HUES6 (cell line): ENCODE measurements at regions not wholly inside any gene's neighbourhood (a gene's known extent, or its start where the extent isn't known, plus 50 kb on each side); places are given as distances from the start of the nearest gene placed in this dataset.

Experiments
- H3K27ac ChIP-seq: 2 replicates; pipeline ENCODE4 v1.7.0; 2013; ENCODE audit warnings: low read depth, mild to moderate bottlenecking, low read length, inconsistent platforms
- H3K27me3 ChIP-seq: 2 replicates; pipeline ENCODE4 v1.6.1; 2013; ENCODE audit warnings: low read length; ENCODE audit not compliant: control insufficient read depth, insufficient read depth
- H3K36me3 ChIP-seq: 2 replicates; pipeline ENCODE4 v1.6.1; 2013; ENCODE audit warnings: low read length; ENCODE audit not compliant: control insufficient read depth, insufficient read depth
- H3K4me1 ChIP-seq: 2 replicates; pipeline ENCODE4 v1.6.1; 2013; ENCODE audit warnings: low read length; ENCODE audit not compliant: control insufficient read depth, insufficient read depth
- H3K4me3 ChIP-seq: 2 replicates; pipeline ENCODE4 v1.5.1; 2013; ENCODE audit warnings: low read depth, low read length
- H3K9ac ChIP-seq: one replicate; pipeline ENCODE4 v1.6.1; 2013; ENCODE audit warnings: mild to moderate bottlenecking, low read length
- H3K9me3 ChIP-seq: 2 replicates; pipeline ENCODE4 v1.6.1; 2013; ENCODE audit warnings: low read depth, low read length; ENCODE audit not compliant: control insufficient read depth, insufficient read depth

DNA sequence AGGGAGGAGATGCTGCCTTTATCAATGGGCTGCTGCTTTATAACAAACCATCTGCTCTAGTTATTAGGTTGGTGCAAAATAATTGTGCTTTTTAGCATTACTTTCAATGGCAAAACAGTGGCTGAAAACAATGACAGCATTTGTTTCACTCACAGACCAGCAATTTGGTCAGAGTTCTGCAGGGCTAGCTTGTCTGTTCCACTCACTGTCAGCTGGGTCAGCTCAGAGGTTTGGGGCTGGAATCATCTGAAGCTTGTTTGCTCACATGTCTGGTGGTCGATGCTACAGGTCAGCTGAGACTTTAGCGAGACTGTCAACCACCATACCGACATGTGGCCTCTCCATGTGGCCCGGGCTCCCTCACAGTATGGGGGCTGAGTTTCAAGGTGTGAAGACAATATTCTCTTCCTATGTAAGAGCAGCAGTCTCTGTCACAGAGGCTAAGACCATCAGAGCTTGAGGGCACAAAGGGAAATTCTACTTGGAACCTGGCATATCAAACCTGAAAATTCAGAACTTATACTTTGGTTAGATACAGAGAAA lies 81.3 kb upstream of the LIMCH1 start:
- H3K4me3 ChIP-seq: no peak overlapping the region
- H3K4me1 ChIP-seq: peaks cover 34% of the 10 kb centered on the region
- no peak overlapping the region for H3K27ac ChIP-seq
- H3K27me3 ChIP-seq: no peaks in the 10 kb centered on the region
- H3K9me3 ChIP-seq: no peaks in the 10 kb centered on the region
- no peaks in the 10 kb centered on the region for H3K36me3 ChIP-seq
- H3K9ac ChIP-seq: no peak overlapping the region

DNA sequence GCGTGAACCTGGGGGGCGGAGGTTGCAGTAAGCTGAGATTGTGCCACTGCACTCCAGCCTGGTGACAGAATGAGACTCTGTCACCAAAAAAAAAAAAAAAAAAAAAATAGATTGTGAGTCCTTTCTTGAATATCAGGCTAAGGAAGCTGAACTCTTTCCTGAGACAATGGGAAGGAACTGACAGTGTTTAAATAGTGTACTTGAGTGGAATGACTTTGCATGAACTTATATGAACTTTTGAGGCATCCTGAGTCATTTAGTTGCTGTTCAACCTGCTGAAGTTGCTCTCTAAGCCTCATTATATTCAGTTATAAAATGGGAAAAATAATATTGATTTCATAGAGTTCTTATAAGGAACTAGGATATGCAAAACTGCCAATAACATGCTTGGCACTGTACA lies 79.3 kb upstream of the LIMCH1 start:
- Histone ChIP-seq H3K27me3 (no peaks in the 10 kb centered on the region), H3K9ac (no peak overlapping the region), H3K4me1 (peaks cover 31% of the 10 kb centered on the region), H3K36me3 (no peaks in the 10 kb centered on the region), H3K9me3 (no peaks in the 10 kb centered on the region), H3K4me3 (no peak overlapping the region), H3K27ac (no peak overlapping the region)

DNA sequence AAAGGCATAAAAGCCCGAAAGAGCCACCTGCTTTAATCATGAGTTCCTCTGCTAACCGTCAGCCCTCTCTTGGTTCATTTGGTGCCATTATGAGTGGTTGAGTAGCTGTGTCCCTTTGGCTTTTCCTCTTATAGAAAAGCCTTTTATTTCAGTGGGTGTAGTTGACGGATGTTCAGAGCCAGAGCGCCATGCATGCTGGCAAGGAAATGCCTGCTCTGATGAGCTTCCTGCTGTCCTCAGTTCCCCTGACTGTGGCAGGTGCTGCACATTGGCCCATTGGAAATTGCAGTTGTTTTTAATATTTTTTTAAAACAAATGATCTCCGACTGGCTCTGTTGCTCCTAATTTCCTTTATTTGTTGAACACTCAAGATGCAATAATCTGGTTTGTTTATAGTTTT lies 77.3 kb upstream of the LIMCH1 start:
- Histone ChIP-seq H3K27me3 (no peaks in the 10 kb centered on the region), H3K4me1 (peaks cover 11% of the 10 kb centered on the region), H3K27ac (no peak overlapping the region), H3K9me3 (no peaks in the 10 kb centered on the region), H3K9ac (no peak overlapping the region), H3K4me3 (no peak overlapping the region), H3K36me3 (no peaks in the 10 kb centered on the region)

DNA sequence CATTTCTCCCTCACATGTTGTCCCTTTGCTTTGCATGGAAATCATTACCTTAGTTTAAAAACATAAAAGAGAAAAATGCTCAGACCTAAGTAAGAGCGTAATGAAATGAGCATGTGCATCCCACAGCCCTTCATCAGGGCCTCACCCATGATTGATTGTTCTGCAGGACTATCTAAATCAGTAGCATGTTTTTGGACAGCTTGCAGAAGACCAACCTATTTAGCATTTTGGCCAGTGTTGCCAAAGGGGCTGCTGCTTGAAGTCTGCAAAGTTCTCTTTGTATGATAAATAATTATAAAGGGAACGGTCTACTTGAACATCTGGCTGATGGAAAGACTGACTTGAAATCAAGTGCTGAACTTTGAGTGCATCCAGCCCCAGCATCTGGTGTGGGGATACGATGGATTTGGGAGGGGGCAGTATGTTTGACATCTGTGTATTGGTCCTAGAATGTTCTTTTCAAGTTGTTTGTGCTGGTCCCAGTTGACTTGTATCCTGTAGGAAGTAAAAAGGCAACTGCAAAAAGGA lies 76.1 kb upstream of the LIMCH1 start:
- no peaks in the 10 kb centered on the region for H3K4me1 ChIP-seq
- no peak overlapping the region for H3K9ac ChIP-seq
- H3K4me3 ChIP-seq: no peak overlapping the region
- H3K27ac ChIP-seq: no peak overlapping the region
- H3K9me3 ChIP-seq: no peaks in the 10 kb centered on the region
- H3K27me3 ChIP-seq: no peaks in the 10 kb centered on the region
- H3K36me3 ChIP-seq: no peaks in the 10 kb centered on the region

DNA sequence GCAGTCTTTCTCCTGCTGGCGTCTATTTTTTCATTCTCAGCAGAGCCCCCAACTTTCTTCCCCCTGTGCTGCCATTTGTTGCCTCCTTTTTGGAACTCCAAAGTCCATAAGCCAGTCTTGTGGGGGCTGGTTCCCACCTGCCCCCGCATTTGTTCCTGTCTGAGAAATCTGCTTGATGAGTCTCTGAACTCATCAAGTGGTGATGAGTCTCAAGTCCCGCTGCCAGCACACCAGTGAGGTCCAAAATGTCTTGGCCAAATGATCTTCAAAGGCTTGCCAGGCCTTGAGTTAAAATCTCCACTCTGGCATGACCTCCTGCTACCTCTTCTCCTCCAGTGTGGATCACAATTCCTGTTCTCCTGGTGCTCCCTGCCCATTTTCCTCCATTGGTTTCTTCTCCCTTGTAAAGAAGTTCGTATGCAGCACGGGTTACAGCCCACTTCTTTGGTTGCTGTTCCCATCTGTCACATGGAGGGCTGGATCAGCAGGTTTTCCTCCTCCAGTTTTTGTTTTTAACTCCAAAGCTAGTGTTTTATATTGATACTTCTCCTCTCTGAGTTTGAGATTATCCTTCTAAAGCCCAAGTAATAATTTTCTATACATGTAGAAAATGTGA lies 72.7 kb upstream of the LIMCH1 start:
- Histone ChIP-seq H3K9ac (no peak overlapping the region), H3K4me3 (no peak overlapping the region), H3K27ac (no peak overlapping the region), H3K9me3 (no peaks in the 10 kb centered on the region), H3K4me1 (0 out of 2 replicates have a peak, but pooled peaks cover 4% of the 10 kb centered on the region), H3K27me3 (no peaks in the 10 kb centered on the region), H3K36me3 (no peaks in the 10 kb centered on the region)

DNA sequence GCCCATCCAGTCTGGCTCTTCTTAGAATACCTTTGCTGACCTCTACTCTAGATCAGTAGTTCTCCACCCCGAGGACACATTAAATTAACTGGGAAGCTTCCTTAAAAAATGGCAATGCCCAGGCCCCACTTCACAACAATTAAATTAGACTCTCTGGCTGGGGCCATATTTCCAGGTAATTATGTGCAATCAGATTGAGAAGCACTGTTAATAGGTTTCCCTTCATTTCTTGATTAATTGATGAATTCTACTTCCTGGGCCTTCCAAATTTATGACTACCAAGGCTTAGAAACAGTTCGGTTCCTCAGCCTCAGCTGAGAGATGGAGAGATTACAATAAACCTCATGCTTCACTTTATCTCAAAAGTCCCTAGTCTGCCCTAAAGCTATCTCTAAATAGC lies 71.7 kb upstream of the LIMCH1 start:
- no peak overlapping the region for H3K4me3 ChIP-seq
- no peak overlapping the region for H3K27ac ChIP-seq
- no peaks in the 10 kb centered on the region for H3K27me3 ChIP-seq
- H3K36me3 ChIP-seq: no peaks in the 10 kb centered on the region
- 0 out of 2 replicates have a peak, but pooled peaks cover 4% of the 10 kb centered on the region for H3K4me1 ChIP-seq
- no peak overlapping the region for H3K9ac ChIP-seq
- no peaks in the 10 kb centered on the region for H3K9me3 ChIP-seq

DNA sequence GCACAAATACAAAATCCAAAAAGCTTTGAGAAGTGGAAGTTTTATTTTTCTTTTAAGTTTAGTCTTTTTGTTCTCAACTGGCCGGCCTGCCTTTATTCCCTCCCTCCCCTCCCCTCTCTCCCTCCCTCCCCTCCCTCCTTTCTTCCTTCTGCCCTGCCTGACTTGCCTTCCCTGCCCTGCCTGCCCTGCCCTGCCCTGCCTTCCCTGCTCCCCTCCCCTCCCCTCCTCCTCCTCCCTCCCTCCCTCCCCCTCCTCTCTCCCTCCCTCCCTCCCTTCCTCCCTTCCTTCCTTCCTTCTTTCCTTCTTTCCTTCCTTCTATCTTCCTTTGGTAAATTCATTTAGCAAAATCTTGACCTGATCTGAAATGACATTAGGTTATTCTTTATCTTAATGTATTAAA lies 69.8 kb upstream of the LIMCH1 start:
- Histone ChIP-seq H3K4me1 (peaks cover 12% of the 10 kb centered on the region), H3K9me3 (no peaks in the 10 kb centered on the region), H3K27ac (no peak overlapping the region), H3K27me3 (no peaks in the 10 kb centered on the region), H3K36me3 (no peaks in the 10 kb centered on the region), H3K4me3 (no peak overlapping the region), H3K9ac (no peak overlapping the region)

DNA sequence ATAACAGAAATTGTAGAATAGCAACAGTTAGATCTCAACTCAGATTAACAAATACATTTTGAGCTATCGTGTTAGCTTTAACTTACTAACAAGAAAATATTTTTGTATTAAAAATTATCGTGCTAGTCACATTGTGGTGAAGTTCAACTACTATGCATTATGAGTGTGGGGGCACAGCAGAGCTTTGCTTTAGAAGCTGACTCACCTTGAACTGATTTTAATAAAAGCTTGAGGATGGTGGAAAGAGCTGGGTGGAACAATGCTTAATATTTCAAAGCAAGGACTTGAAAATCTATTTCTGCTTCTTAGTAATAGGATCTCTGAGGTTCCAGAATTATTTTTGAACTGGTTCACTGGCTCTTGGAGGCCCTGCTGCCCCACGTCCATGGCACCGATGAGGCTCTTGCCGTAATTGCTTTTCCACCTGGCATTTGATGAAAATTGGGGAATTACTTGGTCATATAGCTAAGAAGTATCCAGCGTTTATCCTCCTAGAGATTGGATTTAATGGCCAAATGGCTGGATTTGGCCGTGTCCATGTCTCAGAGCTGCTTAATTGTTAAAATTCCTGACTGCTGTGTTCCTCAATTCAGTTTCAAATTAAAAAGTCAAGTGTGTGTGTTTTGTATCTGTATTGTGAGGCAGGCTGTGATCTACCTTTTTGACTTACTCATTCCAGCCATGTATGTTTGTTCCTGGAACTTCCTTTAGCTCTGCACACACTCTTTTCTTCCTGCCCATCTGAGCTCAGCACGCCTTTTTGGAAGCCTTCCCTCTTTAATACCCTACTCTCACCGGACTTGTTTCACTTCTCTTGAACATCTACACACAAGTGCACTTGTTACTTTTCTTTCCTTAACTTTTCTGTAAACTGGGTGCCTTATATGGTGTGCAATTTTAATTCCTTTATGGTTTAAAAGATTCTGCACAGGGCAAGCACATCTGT lies 66.6 kb upstream of the LIMCH1 start:
- no peaks in the 10 kb centered on the region for H3K27me3 ChIP-seq
- no peak overlapping the region for H3K27ac ChIP-seq
- H3K9me3 ChIP-seq: no peaks in the 10 kb centered on the region
- H3K36me3 ChIP-seq: no peaks in the 10 kb centered on the region
- H3K9ac ChIP-seq: no peak overlapping the region
- H3K4me3 ChIP-seq: no peak overlapping the region
- H3K4me1 ChIP-seq: peaks cover 14% of the 10 kb centered on the region

DNA sequence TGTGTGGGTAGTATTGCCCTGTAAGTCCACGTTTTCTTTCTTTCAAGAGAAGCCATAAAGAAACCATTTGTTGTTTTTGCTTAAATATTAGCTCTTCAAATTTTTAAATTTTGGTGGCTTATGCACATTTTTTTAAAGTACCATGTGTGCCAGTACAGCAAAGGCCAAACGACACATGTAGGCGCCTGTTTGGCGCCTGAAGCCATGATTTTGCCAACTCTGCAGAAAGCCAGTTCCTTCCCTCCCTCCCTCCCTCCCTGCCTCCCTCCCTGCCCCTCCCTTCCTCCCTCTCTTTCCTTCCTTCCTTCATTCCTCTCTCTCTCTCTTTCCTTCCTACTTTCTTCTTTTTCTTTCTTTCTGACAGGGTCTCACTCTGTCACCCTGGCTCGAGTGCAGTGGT lies 65.9 kb upstream of the LIMCH1 start:
- H3K9ac ChIP-seq: no peak overlapping the region
- H3K36me3 ChIP-seq: no peaks in the 10 kb centered on the region
- no peaks in the 10 kb centered on the region for H3K9me3 ChIP-seq
- no peak overlapping the region for H3K27ac ChIP-seq
- no peaks in the 10 kb centered on the region for H3K27me3 ChIP-seq
- no peak overlapping the region for H3K4me3 ChIP-seq
- H3K4me1 ChIP-seq: peaks cover 18% of the 10 kb centered on the region

DNA sequence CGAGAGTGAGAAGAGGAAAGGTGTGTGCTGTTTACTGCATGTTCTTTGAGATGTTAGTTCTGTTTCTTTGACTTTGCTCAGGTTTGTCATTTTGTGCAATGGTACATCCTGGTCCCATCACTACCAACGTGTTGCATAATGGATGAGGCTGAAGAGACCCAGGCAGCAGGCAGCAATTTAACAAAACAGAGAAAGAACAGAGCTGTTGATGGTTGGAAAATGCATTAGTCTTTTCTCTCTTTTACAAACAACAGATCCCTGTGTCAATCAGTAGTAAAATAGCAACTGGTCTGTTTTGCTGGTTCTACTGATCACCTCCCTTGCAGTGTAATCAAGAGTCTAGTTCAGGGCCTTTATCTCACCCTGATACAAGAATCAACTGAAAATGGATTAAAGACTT lies 64.8 kb upstream of the LIMCH1 start:
- Histone ChIP-seq H3K9ac (no peak overlapping the region), H3K9me3 (no peaks in the 10 kb centered on the region), H3K27me3 (no peaks in the 10 kb centered on the region), H3K4me1 (peaks cover 25% of the 10 kb centered on the region), H3K27ac (no peak overlapping the region), H3K36me3 (no peaks in the 10 kb centered on the region), H3K4me3 (no peak overlapping the region)

DNA sequence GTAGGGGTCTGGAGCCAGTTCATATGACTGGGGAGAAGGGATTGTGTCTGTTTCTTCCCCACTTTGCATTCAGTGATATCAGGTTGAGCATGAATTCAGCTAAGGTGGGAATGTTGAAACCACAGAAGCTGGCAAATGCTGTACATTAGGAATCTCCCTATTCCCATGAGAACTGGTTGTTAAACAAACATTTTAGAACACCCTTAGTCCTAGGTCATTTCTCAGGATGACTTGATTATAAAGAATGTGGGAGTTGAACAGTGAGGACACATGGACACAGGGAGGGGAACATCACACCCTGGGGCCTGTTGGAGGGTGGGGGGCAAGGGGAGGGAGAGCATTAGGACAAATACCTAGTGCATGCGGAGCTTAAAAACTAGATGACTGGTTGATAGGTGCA lies 62.6 kb upstream of the LIMCH1 start:
- no peak overlapping the region for H3K27ac ChIP-seq
- H3K9ac ChIP-seq: no peak overlapping the region
- H3K4me1 ChIP-seq: peaks cover 21% of the 10 kb centered on the region
- no peaks in the 10 kb centered on the region for H3K27me3 ChIP-seq
- H3K36me3 ChIP-seq: no peaks in the 10 kb centered on the region
- H3K9me3 ChIP-seq: no peaks in the 10 kb centered on the region
- no peak overlapping the region for H3K4me3 ChIP-seq
